HEK293 (cell line): ENCODE measurements at regions not wholly inside any gene's neighbourhood (a gene's known extent, or its start where the extent isn't known, plus 50 kb on each side); places are given as distances from the start of the nearest gene placed in this dataset.

ENCODE experiments used
- CTCF ChIA-PET: fragments of 350-600 bp; formaldehyde crosslinking; extraction: SDS; loops from one replicate; lab custom pipeline; 2021; ENCODE audit warnings: antibody characterized with exemption; lab: Yijun Ruan, JAX
- POLR2A ChIA-PET: fragments of 300-600 bp; formaldehyde crosslinking; extraction: SDS; loops from one replicate; lab custom pipeline; 2020; ENCODE audit warnings: antibody characterized with exemption, inconsistent platforms; lab: Yijun Ruan, JAX
- H3K27ac ChIP-seq: fragments of 200-500 bp; sonication (Bioruptor generic); 2 replicates; pipeline ENCODE4 v1.5.1; 2014; ENCODE audit warnings: low read depth, low read length, control low read depth, inconsistent platforms; ENCODE audit errors: extremely low read depth
- H3K36me3 ChIP-seq, 2 experiments: fragments of 200-500 bp in 1 of 2; sonication (Bioruptor generic) in 1 of 2; 1 replicate in 1 of 2; 2 replicates in 1 of 2; pipeline ENCODE4 v1.5.1; 2014 to 2017; ENCODE audit warnings: inconsistent platforms in 2 of 2, low read length in 2 of 2; ENCODE audit not compliant: control insufficient read depth in 2 of 2, insufficient read depth in 1 of 2
- H3K4me1 ChIP-seq: fragments of 200-500 bp; sonication (Bioruptor generic); 2 replicates; pipeline ENCODE4 v1.5.1; 2014; ENCODE audit warnings: mild to moderate bottlenecking, low read length, inconsistent platforms; ENCODE audit not compliant: control insufficient read depth, insufficient read depth
- H3K4me3 ChIP-seq: 2 replicates; pipeline ENCODE4 v1.5.1; 2011; ENCODE audit warnings: low read depth, mild to moderate bottlenecking, control low read depth, low read length, moderate library complexity
- H3K9me3 ChIP-seq: fragments of 200-500 bp; sonication (Bioruptor generic); 2 replicates; pipeline ENCODE4 v1.5.1; 2014; ENCODE audit warnings: low read depth, low read length, inconsistent platforms; ENCODE audit not compliant: control insufficient read depth, insufficient read depth
- GLI2 ChIP-seq: fragments of 450-650 bp; formaldehyde crosslinking; IDR thresholded peaks from 2 replicates; pipeline ENCODE4; 2017; ENCODE audit warnings: missing biosample characterization, missing genetic modification characterization, low read depth, borderline replicate concordance
- GLI4 ChIP-seq: fragments of 450-650 bp; formaldehyde crosslinking; IDR thresholded peaks from 2 replicates; pipeline ENCODE4 v1.5.1; 2016; ENCODE audit warnings: missing biosample characterization, missing genetic modification characterization
- KLF16 ChIP-seq: fragments of 450-650 bp; formaldehyde crosslinking; IDR thresholded peaks from 2 replicates; pipeline ENCODE4 v1.5.1; 2017; ENCODE audit warnings: missing biosample characterization, missing genetic modification characterization
- PRDM10 ChIP-seq: fragments of 450-650 bp; formaldehyde crosslinking; IDR thresholded peaks from 2 replicates; pipeline ENCODE4 v1.5.1; 2016; ENCODE audit warnings: missing biosample characterization, missing genetic modification characterization
- SCRT2 ChIP-seq: fragments of 450-650 bp; formaldehyde crosslinking; IDR thresholded peaks from 2 replicates; pipeline ENCODE4 v1.5.1; 2016; ENCODE audit warnings: missing biosample characterization, missing genetic modification characterization
- SP7 ChIP-seq: fragments of 450-650 bp; formaldehyde crosslinking; IDR thresholded peaks from 2 replicates; pipeline ENCODE4 v1.5.1; 2016; ENCODE audit warnings: missing biosample characterization, missing genetic modification characterization
- ZBTB48 ChIP-seq: fragments of 450-650 bp; formaldehyde crosslinking; IDR thresholded peaks from 2 replicates; pipeline ENCODE4 v1.5.1; 2016; ENCODE audit warnings: missing biosample characterization, missing genetic modification characterization
- ZBTB8A ChIP-seq: fragments of 450-650 bp; formaldehyde crosslinking; IDR thresholded peaks from 2 replicates; pipeline ENCODE4 v1.5.1; 2016; ENCODE audit warnings: missing biosample characterization, missing genetic modification characterization
- ZNF10 ChIP-seq: fragments of 450-650 bp; formaldehyde crosslinking; IDR thresholded peaks from 2 replicates; pipeline ENCODE4 v1.5.1; 2017; ENCODE audit warnings: missing biosample characterization, missing genetic modification characterization
- ZNF157 ChIP-seq: fragments of 450-650 bp; formaldehyde crosslinking; IDR thresholded peaks from 2 replicates; pipeline ENCODE4 v1.5.1; 2016; ENCODE audit warnings: missing biosample characterization, missing genetic modification characterization
- ZNF184 ChIP-seq: fragments of 450-650 bp; IDR thresholded peaks from 2 replicates; pipeline ENCODE4 v1.5.1; 2018; ENCODE audit warnings: missing biosample characterization, mild to moderate bottlenecking, missing genetic modification characterization
- ZNF280D ChIP-seq: fragments of 450-650 bp; formaldehyde crosslinking; IDR thresholded peaks from 2 replicates; pipeline ENCODE4 v1.5.1; 2016; ENCODE audit warnings: missing biosample characterization, missing genetic modification characterization
- ZNF292 ChIP-seq: fragments of 450-650 bp; formaldehyde crosslinking; IDR thresholded peaks from 2 replicates; pipeline ENCODE4 v1.5.1; 2016; ENCODE audit warnings: low read depth, missing biosample characterization, missing genetic modification characterization, borderline replicate concordance
- ZNF404 ChIP-seq: fragments of 450-650 bp; formaldehyde crosslinking; IDR thresholded peaks from 2 replicates; pipeline ENCODE4 v1.5.1; 2017; ENCODE audit warnings: missing biosample characterization, missing genetic modification characterization
- ZNF521 ChIP-seq: fragments of 450-650 bp; formaldehyde crosslinking; IDR thresholded peaks from 2 replicates; pipeline ENCODE4 v1.5.1; 2017; ENCODE audit warnings: missing biosample characterization, mild to moderate bottlenecking, missing genetic modification characterization
- ZNF555 ChIP-seq: fragments of 450-650 bp; formaldehyde crosslinking; conservative IDR thresholded peaks from 2 replicates; pipeline ENCODE4 v1.5.1; 2017; ENCODE audit warnings: missing biosample characterization, mild to moderate bottlenecking, missing genetic modification characterization, inconsistent platforms
- ZNF571 ChIP-seq: fragments of 450-650 bp; formaldehyde crosslinking; IDR thresholded peaks from 2 replicates; pipeline ENCODE4 v1.5.0; 2017; ENCODE audit warnings: missing biosample characterization, missing genetic modification characterization
- ZNF654 ChIP-seq: fragments of 450-650 bp; formaldehyde crosslinking; IDR thresholded peaks from 2 replicates; pipeline ENCODE4 v1.5.1; 2016; ENCODE audit warnings: low read depth, missing biosample characterization, missing genetic modification characterization
- ZNF707 ChIP-seq: fragments of 450-650 bp; formaldehyde crosslinking; IDR thresholded peaks from 2 replicates; pipeline ENCODE4 v1.5.1; 2016; ENCODE audit warnings: missing biosample characterization, missing genetic modification characterization
- ZNF768 ChIP-seq: fragments of 450-650 bp; formaldehyde crosslinking; IDR thresholded peaks from 2 replicates; pipeline ENCODE4 v1.5.1; 2018; ENCODE audit warnings: missing biosample characterization, mild to moderate bottlenecking, missing genetic modification characterization
- ZNF837 ChIP-seq: fragments of 450-650 bp; formaldehyde crosslinking; IDR thresholded peaks from 2 replicates; pipeline ENCODE4 v1.5.1; 2016; ENCODE audit warnings: missing biosample characterization, missing genetic modification characterization

DNA sequence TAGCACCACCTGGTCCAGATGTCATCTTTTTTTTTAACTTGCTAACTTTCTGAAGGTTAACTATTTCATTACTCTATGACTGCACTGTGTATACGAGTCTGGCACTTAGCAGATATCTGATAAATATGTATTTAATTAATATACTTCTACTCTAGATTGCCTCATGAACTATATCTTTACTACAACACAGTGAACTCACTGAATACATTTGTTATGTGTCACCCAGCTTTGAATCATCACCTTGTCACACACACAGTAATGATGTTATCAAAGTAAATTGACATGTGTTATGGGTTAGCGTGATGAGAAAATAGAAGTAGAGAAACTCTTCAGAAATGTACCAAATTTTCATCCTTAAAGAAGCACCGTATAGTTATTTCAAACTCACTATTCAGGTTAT, 419.3 kb upstream of the ADGRL3 start:
- Histone ChIP-seq H3K36me3 (no peaks in the 10 kb centered on the region), H3K4me3 (no peak overlapping the region), H3K9me3 (no peaks in the 10 kb centered on the region), H3K4me1 (no peaks in the 10 kb centered on the region)
- POLR2A ChIA-PET: no interaction called here
- TF ChIP-seq ZNF707 (tag by site-specific recombination) (no peak), ZNF571 (tag by site-specific recombination) (no peak), SP7 (tag by site-specific recombination) (no peak), ZNF280D (tag by site-specific recombination) (no peak), ZNF555 (tag by site-specific recombination) (no peak)
- TF ChIP-seq, all 188 proteins: peak for 0
- H3K27ac ChIP-seq: no peak overlapping the region
- CTCF ChIA-PET: no interaction called here

- CTCF ChIA-PET: no interaction called here
- no peaks in the 10 kb centered on the region for H3K9me3 ChIP-seq
- TF ChIP-seq PRDM10 (no peak), ZNF404 (tag by site-specific recombination) (no peak), KLF16 (tag by site-specific recombination) (no peak), GLI2 (no peak), SCRT2 (tag by site-specific recombination) (no peak), ZNF707 (tag by site-specific recombination) (no peak), ZNF521 (no peak), ZNF184 (no peak), ZBTB48 (tag by site-specific recombination) (no peak), ZBTB8A (no peak), GLI4 (no peak), ZNF10 (no peak), ZNF654 (tag by site-specific recombination) (no peak), ZNF837 (no peak), ZNF157 (tag by site-specific recombination) (no peak), ZNF768 (tag by site-specific recombination) (no peak), ZNF292 (tag by site-specific recombination) (no peak)
- TF ChIP-seq, all 188 proteins: peak for 0
- Histone ChIP-seq H3K4me1 (no peaks in the 10 kb centered on the region), H3K36me3 (no peaks in the 10 kb centered on the region), H3K27ac (no peak overlapping the region), H3K4me3 (no peak overlapping the region)
- POLR2A ChIA-PET: no interaction called here
Measured at GRCh38 chr4:60790608-60791007, 409.5 kb upstream of the ADGRL3 start.
